Peyer's patch (tissue), 4 donors: ENCODE measurements at regions not wholly inside any gene's neighbourhood (a gene's known extent, or its start where the extent isn't known, plus 50 kb on each side); places are given as distances from the start of the nearest gene placed in this dataset.
"Not testable (repeated sequence)": the region's sequence is repeated elsewhere in the genome, so short reads cannot be mapped to it uniquely, and the experiment has no call there.

Source experiments
- DNase-seq, 3 donors: peaks; one replicate each; pipeline ENCODE4 v3.0.0-alpha.2; 2017 to 2019
- H3K27ac ChIP-seq, 4 donors: fragments of 200-600 bp; sonication (generic); one replicate each; pipeline ENCODE4 v1.5.1; 2016 to 2019
- H3K27me3 ChIP-seq, 2 donors: fragments of 200-600 bp; sonication (generic); one replicate each; pipeline ENCODE4 v1.5.1; 2019
- H3K36me3 ChIP-seq, 3 donors: fragments of 200-600 bp; sonication (generic); one replicate each; pipeline ENCODE4 v1.5.1; 2016 to 2019
- H3K4me1 ChIP-seq, 4 donors: fragments of 200-600 bp; sonication (generic); one replicate each; pipeline ENCODE4 v1.5.1; 2016 to 2019
- H3K4me3 ChIP-seq, 4 donors: fragments of 200-600 bp; sonication (generic); 1 replicate in 3 of 4; 2 replicates in 1 of 4; pipeline ENCODE4 v1.5.1; 2016 to 2019; ENCODE audit warnings: mild to moderate bottlenecking in 1 of 4
- H3K9me3 ChIP-seq, 4 donors: fragments of 200-600 bp; sonication (generic); one replicate each; pipeline ENCODE4 v1.5.1; 2016 to 2019; ENCODE audit warnings: mild to moderate bottlenecking in 1 of 4
- POLR2A ChIP-seq, 2 donors: fragments of 450-650 bp; IDR thresholded peaks; one replicate each; pipeline ENCODE4 v1.5.1; 2017; ENCODE audit warnings: antibody characterized with exemption in 2 of 2, mild to moderate bottlenecking in 2 of 2, moderate library complexity in 2 of 2
- TF ChIP-seq, protein P1 (sequence below), 6 experiments: fragments of 450-650 bp in 4 of 6; fragments of 200-600 bp in 2 of 6; sonication (generic) in 1 of 6; IDR thresholded peaks; one replicate each; pipeline ENCODE4 v1.5.1; 2017 to 2019; ENCODE audit warnings: antibody characterized with exemption in 6 of 6, mild to moderate bottlenecking in 3 of 6, moderate library complexity in 1 of 6

DNA sequence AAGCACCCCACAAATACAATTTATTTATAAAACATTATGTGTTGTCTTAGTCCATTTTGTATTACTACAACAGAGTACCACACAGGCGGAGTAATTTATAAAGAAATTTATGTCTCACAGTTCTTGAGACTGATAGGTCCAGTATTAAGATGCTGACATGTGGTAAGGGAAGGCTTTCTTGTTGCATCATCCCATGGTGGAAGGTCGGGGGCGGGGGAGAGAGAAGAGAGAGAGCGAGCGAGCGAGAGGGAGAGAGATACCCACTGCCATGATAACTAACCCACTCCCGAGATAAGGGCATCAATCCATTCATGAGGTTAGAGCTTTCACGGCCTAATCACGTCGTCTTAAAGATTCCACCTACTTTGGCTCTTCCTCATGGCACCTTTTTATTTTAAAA is 117.8 kb downstream of the KCNJ12 start:
- TF ChIP-seq POLR2A (IDR thresholded peaks at IDR 0.05) = no peak
- TF ChIP-seq, protein P1, sequence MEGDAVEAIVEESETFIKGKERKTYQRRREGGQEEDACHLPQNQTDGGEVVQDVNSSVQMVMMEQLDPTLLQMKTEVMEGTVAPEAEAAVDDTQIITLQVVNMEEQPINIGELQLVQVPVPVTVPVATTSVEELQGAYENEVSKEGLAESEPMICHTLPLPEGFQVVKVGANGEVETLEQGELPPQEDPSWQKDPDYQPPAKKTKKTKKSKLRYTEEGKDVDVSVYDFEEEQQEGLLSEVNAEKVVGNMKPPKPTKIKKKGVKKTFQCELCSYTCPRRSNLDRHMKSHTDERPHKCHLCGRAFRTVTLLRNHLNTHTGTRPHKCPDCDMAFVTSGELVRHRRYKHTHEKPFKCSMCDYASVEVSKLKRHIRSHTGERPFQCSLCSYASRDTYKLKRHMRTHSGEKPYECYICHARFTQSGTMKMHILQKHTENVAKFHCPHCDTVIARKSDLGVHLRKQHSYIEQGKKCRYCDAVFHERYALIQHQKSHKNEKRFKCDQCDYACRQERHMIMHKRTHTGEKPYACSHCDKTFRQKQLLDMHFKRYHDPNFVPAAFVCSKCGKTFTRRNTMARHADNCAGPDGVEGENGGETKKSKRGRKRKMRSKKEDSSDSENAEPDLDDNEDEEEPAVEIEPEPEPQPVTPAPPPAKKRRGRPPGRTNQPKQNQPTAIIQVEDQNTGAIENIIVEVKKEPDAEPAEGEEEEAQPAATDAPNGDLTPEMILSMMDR (IDR thresholded peaks at IDR 0.05) = no peak
- DNase-seq = no peak

DNA sequence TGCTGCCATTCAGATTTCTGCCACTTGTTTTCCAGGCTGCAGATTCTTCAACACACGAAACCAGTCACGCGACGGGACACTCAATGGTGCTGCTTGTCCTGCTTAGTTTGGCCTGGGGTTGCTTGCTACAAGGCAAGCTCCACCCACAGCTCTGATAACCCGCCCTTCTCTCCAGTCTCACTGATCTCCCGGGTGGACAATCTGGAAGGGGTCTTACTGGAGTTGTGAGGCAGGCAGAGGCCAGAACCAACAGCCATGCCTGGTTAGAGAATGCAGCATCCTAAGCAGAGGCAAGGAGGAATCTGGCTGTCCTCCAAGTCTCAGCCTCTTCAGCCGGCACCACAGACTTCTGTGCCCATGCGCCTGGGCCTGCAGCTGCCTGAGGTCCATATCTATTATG is 119.1 kb downstream of the KCNJ12 start:
- TF ChIP-seq, protein P1 (IDR thresholded peaks at IDR 0.05) = no peak
- TF ChIP-seq POLR2A (IDR thresholded peaks at IDR 0.05) = no peak
- DNase-seq = no peak
- Histone ChIP-seq H3K27ac (no peak overlapping the region), H3K4me3 (no peak overlapping the region), H3K27me3 (no peaks in the 10 kb centered on the region), H3K4me1 (no peaks in the 10 kb centered on the region), H3K36me3 (no peaks in the 10 kb centered on the region), H3K9me3 (no peaks in the 10 kb centered on the region)

More for the DNA sequence above, 117.8 kb downstream of the KCNJ12 start:
- H3K27me3 ChIP-seq = no peaks in the 10 kb centered on the region
- H3K36me3 ChIP-seq = no peaks in the 10 kb centered on the region
- H3K27ac ChIP-seq = no peak overlapping the region
- no peaks in the 10 kb centered on the region for H3K9me3 ChIP-seq
- no peaks in the 10 kb centered on the region for H3K4me1 ChIP-seq
- no peak overlapping the region for H3K4me3 ChIP-seq

DNA sequence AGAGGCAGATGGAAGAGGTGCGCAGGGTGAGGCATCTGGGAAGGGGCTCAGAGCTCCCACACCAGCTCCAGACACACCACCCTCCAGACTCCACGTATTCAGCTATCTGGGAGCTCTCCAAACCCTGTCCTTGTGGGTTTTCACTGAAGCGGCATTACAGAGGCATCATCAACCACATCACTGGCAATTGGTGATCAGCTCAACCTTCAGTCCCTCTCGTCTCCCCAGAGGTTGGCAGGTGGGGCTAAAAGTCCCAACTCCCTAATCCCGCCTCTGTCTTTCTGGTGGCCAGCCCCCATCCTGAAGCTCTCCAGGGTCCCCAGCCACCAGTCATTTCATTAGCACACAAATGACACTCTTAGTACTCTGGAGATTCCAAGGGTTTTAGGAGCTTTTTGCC is 123.9 kb downstream of the KCNJ12 start:
- no peak for TF ChIP-seq POLR2A (IDR thresholded peaks at IDR 0.05)
- TF ChIP-seq, protein P1 (IDR thresholded peaks at IDR 0.05) = no peak
- no peak for DNase-seq
- H3K9me3 ChIP-seq = no peaks in the 10 kb centered on the region
- no peak overlapping the region for H3K4me3 ChIP-seq
- no peaks in the 10 kb centered on the region for H3K4me1 ChIP-seq
- H3K27me3 ChIP-seq = no peaks in the 10 kb centered on the region
- no peaks in the 10 kb centered on the region for H3K36me3 ChIP-seq
- H3K27ac ChIP-seq = no peak overlapping the region

DNA sequence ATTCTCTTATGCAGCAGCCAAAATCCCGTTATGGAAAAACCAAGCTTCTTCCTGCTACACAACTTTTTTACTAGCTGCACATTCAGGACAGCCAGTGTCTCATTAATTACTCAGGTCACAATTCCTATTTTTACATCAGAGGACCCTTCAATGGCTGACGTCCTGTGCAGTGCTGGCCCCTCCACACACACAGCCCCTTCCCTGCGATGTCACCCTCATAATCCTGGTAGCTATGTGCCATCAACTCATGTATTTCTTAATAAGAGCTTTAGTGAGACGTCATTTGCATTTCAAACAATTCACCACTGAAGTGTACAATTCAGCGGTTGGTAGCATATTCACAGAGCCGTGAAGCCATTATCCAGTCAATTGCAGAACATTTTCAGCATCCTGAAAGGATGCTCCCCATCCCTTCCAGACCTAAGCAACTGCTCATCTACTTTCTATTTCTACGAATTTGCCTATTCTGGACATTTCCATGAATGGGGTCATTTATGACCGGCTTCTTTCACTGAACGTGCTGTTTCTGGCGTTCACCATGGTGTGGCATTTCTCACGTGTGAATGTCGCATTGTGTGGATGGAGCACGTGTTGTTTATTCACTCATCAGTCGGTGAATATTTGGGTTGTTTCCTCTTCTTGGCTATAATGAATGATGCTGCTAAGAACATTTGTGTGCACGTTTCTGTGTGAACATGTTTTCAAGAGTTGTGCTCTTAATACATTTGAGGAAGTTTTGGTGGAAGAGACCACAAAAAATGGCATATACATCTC is 126.0 kb downstream of the KCNJ12 start:
- H3K36me3 ChIP-seq, H3K4me3 ChIP-seq, DNase-seq, H3K9me3 ChIP-seq, H3K27me3 ChIP-seq, H3K27ac ChIP-seq, H3K4me1 ChIP-seq: not testable (repeated sequence)

DNA sequence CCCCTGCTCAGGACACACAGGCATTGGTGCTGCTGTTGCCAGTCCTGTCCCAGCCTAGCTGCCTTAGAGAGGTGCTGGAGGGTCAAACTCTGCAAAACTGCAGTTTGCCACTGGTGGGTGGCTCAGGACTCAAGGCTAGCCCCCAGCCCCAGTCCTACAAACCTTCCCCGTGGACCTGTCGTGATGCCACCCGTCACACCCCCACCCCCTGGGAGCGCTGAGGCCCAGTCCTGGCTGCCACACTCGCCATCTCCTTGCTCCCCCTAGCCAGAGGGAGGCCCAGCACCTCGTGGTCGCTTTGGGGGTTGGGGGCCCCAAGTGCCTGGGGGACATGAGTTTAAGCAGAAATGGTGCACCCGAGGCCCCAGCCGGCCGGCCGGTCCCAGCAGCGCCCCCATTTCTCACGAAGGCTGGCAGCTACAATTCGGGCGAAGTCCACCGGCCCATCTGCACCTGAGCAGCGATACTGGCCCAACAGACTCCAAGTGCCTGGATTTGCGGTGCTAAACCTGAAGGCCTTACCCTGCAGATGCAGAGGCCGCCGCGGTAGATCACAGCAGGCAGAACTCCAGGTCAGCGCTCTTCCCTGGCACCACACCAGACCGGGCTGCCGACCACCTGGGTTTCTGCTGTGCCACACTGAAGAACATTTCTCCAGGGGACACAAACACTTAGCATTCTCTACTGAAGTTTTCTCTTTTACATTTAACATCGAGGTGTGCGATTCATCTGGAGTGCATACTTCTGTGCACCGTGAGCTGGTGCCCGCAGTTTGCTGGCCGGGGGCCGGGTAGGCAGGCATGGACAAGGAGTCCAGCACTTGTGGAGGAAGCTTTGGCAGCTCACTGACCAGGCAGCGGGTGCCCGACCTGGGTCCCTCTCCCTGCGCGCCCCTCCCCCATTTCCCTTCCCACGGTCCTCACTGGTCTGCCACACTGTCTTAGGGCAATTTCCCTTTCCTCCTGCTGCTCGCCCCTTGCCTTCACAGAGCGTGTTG is 130.0 kb downstream of the KCNJ12 start:
- no peaks in the 10 kb centered on the region for H3K9me3 ChIP-seq
- no peak overlapping the region for H3K27ac ChIP-seq
- H3K36me3 ChIP-seq = no peaks in the 10 kb centered on the region
- no peaks in the 10 kb centered on the region for H3K4me1 ChIP-seq
- no peak for DNase-seq
- no peak for TF ChIP-seq POLR2A (IDR thresholded peaks at IDR 0.05)
- TF ChIP-seq, protein P1 (IDR thresholded peaks at IDR 0.05) = no peak
- H3K4me3 ChIP-seq = no peak overlapping the region
- no peaks in the 10 kb centered on the region for H3K27me3 ChIP-seq

DNA sequence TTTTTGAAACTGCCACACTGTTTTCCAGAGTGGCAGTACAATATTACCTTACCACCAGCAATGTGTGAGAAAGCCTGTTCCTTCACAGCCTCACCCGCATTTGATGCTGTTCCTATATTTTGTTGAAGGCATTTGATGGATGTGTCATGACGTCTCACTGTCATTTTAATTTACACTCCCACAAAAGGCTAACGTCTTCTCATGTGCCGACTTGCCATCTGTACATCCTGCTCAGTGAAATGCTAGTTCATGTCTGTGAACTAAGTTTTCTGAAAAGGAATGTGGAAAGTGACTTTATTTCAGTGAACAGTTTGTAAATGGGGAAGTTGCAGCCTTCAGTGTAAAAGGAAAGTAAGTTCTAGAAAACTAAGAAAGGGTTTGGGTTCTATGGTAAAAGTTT is 131.6 kb downstream of the KCNJ12 start:
- not testable (repeated sequence) for H3K27ac ChIP-seq, H3K36me3 ChIP-seq, H3K4me1 ChIP-seq, H3K27me3 ChIP-seq, H3K4me3 ChIP-seq, H3K9me3 ChIP-seq, DNase-seq
